IPS-18a (cell line): ENCODE measurements at regions not wholly inside any gene's neighbourhood (a gene's known extent, or its start where the extent isn't known, plus 50 kb on each side); places are given as distances from the start of the nearest gene placed in this dataset.

Experiments used
- H3K27ac ChIP-seq: one replicate; pipeline ENCODE4 v1.5.1; 2013; ENCODE audit warnings: low read length
- H3K27me3 ChIP-seq: one replicate; pipeline ENCODE4 v1.6.1; 2013; ENCODE audit warnings: mild to moderate bottlenecking, low read length; ENCODE audit not compliant: control insufficient read depth, insufficient read depth
- H3K36me3 ChIP-seq: one replicate; pipeline ENCODE4 v1.6.1; 2013; ENCODE audit warnings: low read depth, low read length; ENCODE audit not compliant: control insufficient read depth
- H3K4me1 ChIP-seq: one replicate; pipeline ENCODE4 v1.6.1; 2013; ENCODE audit warnings: low read depth, low read length; ENCODE audit not compliant: control insufficient read depth
- H3K4me3 ChIP-seq: one replicate; pipeline ENCODE4 v1.5.1; 2013; ENCODE audit warnings: low read length
- H3K9ac ChIP-seq: one replicate; pipeline ENCODE4 v1.6.1; 2013; ENCODE audit warnings: mild to moderate bottlenecking, low read length, moderate library complexity
- H3K9me3 ChIP-seq: one replicate; pipeline ENCODE4 v1.6.1; 2013; ENCODE audit warnings: low read depth, low read length; ENCODE audit not compliant: control insufficient read depth

DNA sequence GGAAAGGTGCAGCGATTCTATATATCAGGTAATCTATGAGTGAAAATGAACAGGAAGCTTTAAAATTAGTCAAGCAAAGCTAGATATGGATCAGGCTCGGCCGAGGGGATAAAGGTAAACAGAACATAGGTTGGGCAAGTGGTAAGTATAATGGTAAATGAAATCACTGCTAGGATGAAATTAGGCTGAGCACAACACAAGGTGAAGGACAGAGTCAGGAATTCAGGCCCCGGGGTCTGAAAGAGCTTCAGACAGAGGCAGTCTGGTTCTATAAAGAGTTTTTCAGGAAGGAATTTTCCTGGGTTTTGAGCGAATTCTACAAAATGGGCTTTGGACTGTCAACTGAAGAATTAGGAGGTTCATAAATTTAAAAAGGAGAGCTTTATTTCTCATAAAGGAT is 513.2 kb upstream of the CDH2 start:
- Histone ChIP-seq H3K9ac (no peak overlapping the region), H3K27ac (no peak overlapping the region), H3K27me3 (no peaks in the 10 kb centered on the region), H3K9me3 (no peaks in the 10 kb centered on the region), H3K4me3 (no peak overlapping the region), H3K36me3 (no peaks in the 10 kb centered on the region), H3K4me1 (peaks cover 20% of the 10 kb centered on the region)

DNA sequence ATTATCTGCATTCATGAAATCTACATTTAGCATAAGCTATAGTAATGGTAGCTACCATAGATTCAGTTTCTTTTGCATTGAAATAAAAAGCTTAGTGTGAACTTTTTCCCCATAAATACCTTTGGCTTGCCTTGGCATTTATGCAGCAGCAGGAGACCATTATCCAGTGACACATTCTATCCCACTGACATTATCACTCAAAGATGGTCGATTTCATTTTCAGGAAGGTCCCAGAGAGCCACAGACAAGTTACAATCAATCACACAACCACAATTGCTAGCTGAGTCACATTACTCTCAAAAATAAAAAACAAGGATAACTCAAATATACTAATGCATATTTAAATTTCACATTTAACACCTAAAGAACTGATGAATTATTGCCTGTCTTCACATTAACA is 512.7 kb upstream of the CDH2 start:
- Histone ChIP-seq H3K4me3 (no peak overlapping the region), H3K36me3 (no peaks in the 10 kb centered on the region), H3K27ac (no peak overlapping the region), H3K9ac (no peak overlapping the region), H3K9me3 (no peaks in the 10 kb centered on the region), H3K27me3 (no peaks in the 10 kb centered on the region), H3K4me1 (peaks cover 20% of the 10 kb centered on the region)

DNA sequence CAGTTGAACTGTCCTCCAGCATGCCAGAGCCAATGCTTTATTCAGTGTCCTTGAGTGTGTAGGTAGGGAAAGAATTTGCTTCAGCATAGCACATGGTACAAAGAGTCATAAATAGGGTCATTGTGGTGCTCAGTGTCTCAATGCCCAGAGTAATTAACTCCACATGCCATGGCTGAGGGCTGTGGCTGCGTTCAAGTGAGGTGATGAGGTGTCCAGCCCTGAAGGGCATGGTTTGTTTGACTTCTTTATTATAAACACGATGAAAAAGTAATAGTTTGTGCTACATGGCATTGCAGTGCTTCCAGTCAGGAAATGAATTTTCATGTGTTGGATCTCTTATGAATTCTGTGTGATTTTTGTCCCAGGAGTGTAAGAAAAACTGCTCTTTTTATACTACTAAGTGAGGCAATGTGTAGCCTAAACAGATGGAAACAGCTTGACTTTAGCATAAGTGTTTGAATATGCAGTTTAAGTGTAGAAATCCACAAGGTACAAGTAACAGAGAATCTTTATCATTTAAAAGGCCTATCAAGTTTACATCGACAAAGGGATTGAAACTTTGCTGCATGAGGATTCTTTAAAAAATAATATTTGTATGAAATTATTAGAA is 507.9 kb upstream of the CDH2 start:
- Histone ChIP-seq H3K4me3 (no peak overlapping the region), H3K27ac (no peak overlapping the region), H3K9ac (no peak overlapping the region), H3K36me3 (no peaks in the 10 kb centered on the region), H3K27me3 (no peaks in the 10 kb centered on the region), H3K4me1 (peaks cover 7% of the 10 kb centered on the region), H3K9me3 (no peaks in the 10 kb centered on the region)

DNA sequence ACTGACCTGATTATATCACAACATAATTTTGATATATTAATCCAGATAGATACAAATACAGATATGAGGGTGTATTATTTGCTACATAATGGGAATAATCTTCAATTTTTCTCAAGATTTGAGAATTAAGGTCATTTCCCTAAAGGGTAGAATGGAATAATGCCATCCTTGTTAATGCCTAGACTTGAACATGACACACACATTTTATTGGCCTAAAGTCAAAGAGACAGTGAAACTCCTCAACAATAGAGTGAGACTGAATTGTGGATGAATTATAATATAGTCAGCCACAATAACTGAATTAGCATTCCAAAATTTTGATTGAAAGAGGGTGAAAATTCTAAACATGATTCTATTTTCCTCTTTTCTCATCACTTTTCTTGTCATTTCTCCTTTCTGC is 506.0 kb upstream of the CDH2 start:
- Histone ChIP-seq H3K9me3 (no peaks in the 10 kb centered on the region), H3K4me1 (no peaks in the 10 kb centered on the region), H3K36me3 (no peaks in the 10 kb centered on the region), H3K4me3 (no peak overlapping the region), H3K27ac (no peak overlapping the region), H3K27me3 (no peaks in the 10 kb centered on the region), H3K9ac (no peak overlapping the region)

DNA sequence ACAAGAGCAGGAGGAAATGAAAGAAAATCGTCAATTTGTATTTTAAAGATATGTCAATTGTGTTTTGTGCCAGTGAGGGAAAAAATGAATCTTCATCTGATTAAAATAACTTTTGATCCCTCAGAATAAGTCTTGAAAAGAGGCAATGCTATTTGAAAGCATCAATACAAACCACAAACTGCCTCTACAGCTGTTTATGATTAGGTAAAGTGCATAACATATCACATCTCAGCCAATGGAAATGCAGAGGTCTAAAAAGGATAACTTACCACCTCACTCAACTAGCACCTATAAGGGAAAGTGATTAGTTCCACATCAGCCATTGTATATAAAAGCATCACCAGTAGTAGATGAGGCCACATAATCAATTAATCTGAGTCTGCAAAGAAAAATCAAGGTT is 492.2 kb upstream of the CDH2 start:
- no peak overlapping the region for H3K9ac ChIP-seq
- no peak overlapping the region for H3K27ac ChIP-seq
- H3K4me3 ChIP-seq, result no peak overlapping the region
- no peaks in the 10 kb centered on the region for H3K27me3 ChIP-seq
- H3K9me3 ChIP-seq, result no peaks in the 10 kb centered on the region
- H3K4me1 ChIP-seq, result no peaks in the 10 kb centered on the region
- no peaks in the 10 kb centered on the region for H3K36me3 ChIP-seq

DNA sequence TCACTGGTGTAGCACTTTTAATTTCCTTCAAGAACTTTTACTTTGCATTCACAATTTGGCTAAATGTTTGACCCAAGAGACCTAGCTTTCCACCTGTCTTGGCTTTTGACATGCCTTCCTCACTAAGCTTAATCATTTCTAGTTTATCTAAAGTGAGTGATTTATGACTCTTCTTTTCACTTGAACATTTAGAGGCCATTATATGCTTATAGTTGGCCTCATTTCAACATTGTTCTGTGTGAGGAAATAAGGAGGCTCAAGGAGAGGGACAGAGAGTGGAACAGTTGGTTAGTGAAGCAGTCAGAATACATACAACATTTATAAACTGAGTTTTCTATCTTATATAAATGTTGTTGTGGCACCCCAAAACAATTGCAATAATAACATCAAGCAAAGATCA is 489.3 kb upstream of the CDH2 start:
- H3K36me3 ChIP-seq, result no peaks in the 10 kb centered on the region
- H3K4me1 ChIP-seq, result no peaks in the 10 kb centered on the region
- H3K27me3 ChIP-seq, result no peaks in the 10 kb centered on the region
- no peak overlapping the region for H3K9ac ChIP-seq
- no peak overlapping the region for H3K27ac ChIP-seq
- no peak overlapping the region for H3K4me3 ChIP-seq
- no peaks in the 10 kb centered on the region for H3K9me3 ChIP-seq

DNA sequence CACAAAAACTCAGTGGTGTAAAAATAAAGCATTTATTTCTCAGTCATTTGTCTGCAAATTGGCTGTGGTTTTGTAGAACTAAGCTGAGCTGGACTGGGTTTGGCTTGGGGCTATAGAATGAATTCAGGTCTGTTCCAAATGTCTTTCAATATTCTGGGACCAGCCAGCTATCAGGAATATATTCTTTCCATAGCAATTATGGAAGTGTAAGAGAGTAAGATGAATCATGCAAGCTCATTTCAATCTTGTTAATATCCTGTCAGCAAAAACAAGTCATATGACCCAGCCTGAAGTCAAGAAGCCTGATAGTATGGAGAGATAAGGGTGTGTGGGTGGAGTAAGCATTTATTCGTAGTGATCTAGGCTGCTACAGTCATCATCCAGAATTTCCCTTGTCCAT is 481.0 kb upstream of the CDH2 start:
- Histone ChIP-seq H3K36me3 (no peaks in the 10 kb centered on the region), H3K9ac (no peak overlapping the region), H3K27ac (no peak overlapping the region), H3K4me3 (no peak overlapping the region), H3K27me3 (no peaks in the 10 kb centered on the region), H3K9me3 (no peaks in the 10 kb centered on the region), H3K4me1 (no peaks in the 10 kb centered on the region)

DNA sequence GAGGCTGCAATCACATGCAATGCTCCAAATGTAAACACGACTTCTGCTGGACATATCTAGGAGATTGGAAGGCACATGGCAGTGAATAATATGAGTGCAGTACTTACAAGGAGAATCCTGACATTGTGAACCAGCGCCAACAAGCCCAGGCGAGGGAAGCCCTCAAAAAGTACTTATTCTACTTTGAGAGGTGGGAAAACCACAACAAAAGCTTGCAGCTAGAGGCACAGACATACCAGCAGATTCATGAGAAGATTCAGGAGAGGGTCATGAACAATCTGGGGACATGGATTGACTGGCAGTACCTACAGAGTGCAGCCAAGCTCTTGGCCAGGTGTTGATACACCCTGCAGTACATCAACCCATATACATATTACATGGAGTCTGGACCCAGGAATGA is 475.7 kb upstream of the CDH2 start:
- no peak overlapping the region for H3K9ac ChIP-seq
- no peaks in the 10 kb centered on the region for H3K9me3 ChIP-seq
- no peak overlapping the region for H3K27ac ChIP-seq
- no peaks in the 10 kb centered on the region for H3K36me3 ChIP-seq
- no peaks in the 10 kb centered on the region for H3K27me3 ChIP-seq
- H3K4me1 ChIP-seq, result no peaks in the 10 kb centered on the region
- H3K4me3 ChIP-seq, result no peak overlapping the region

DNA sequence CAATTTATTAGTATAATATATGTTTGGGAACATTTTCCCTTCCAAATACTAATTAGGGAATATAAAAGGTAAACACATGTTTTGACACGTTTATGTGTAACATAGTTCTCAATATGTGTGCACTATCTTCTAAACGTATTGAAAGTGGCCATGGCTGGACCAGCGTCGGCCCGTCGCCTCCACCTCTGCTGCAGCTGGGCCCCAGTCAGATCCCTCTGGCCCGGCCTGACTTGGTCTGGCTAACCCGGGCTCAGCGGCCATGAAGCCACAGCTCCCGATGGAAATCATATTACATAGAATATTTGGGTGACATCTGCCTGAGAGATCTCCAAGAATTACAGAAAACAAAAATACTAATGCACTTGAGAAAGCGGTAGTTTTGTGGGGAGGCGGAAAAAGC is 474.4 kb upstream of the CDH2 start:
- no peak overlapping the region for H3K9ac ChIP-seq
- H3K36me3 ChIP-seq, result no peaks in the 10 kb centered on the region
- H3K4me1 ChIP-seq, result no peaks in the 10 kb centered on the region
- H3K27me3 ChIP-seq, result no peaks in the 10 kb centered on the region
- H3K27ac ChIP-seq, result no peak overlapping the region
- no peak overlapping the region for H3K4me3 ChIP-seq
- H3K9me3 ChIP-seq, result no peaks in the 10 kb centered on the region

DNA sequence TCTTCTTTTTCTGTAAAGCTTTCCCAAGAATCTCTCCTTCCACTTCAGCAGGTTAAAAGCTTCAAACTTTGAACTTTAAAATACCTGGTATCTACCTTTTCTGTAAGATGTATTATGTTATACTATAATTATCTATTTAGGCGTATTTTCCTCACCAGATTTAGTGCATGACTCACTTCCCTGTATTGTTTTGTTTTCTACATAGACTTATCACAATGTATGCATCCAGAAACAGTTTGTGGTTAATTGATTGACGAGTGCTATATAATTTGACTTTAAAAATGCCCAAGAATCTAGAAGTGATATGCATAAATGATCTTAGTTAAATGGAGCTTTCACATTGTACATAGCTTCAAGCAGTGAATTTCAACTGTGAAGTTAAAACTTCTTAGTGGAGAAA is 473.9 kb upstream of the CDH2 start:
- Histone ChIP-seq H3K9ac (no peak overlapping the region), H3K27ac (no peak overlapping the region), H3K9me3 (no peaks in the 10 kb centered on the region), H3K4me3 (no peak overlapping the region), H3K27me3 (no peaks in the 10 kb centered on the region), H3K4me1 (no peaks in the 10 kb centered on the region), H3K36me3 (no peaks in the 10 kb centered on the region)

DNA sequence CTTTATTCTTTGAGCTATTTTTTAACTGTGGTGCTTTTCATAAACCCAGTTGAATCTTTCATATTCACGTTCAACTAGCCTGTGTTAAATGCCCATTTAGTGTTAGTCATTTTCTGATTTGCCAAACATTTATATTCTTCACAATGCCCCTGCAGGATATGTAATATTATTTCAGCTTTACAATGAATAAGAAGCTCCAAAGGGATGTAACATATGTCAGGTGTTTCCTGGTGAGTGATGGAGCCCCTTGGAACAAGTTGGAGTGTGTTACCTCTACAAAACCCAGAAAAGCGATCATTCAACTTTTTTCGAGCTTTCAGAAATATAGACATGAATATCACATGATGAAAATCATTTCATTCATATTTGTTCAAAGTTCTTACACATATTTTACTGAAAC is 471.0 kb upstream of the CDH2 start:
- Histone ChIP-seq H3K36me3 (no peaks in the 10 kb centered on the region), H3K27me3 (no peaks in the 10 kb centered on the region), H3K9ac (no peak overlapping the region), H3K9me3 (no peaks in the 10 kb centered on the region), H3K4me3 (no peak overlapping the region), H3K4me1 (no peaks in the 10 kb centered on the region), H3K27ac (no peak overlapping the region)

DNA sequence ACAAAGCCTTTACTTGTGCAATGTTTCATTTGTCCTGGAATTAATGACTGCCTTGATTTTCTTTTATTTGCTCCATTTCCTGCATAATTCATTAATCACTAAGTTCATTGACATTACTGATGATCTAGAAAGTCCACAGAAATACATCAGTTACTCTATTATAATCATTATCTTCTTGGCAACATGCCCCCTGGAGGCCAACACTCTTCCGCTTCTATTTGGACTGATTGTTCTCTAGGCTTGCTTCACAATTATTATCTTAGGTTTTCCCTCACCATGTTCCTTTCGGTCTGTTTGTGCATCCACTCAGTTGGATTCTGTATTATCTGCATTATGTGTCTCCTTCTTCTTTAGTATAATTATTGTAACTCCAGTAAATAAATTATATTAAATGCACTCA is 461.0 kb upstream of the CDH2 start:
- H3K4me3 ChIP-seq, result no peak overlapping the region
- no peaks in the 10 kb centered on the region for H3K9me3 ChIP-seq
- H3K27me3 ChIP-seq, result no peaks in the 10 kb centered on the region
- H3K4me1 ChIP-seq, result no peaks in the 10 kb centered on the region
- no peaks in the 10 kb centered on the region for H3K36me3 ChIP-seq
- no peak overlapping the region for H3K9ac ChIP-seq
- no peak overlapping the region for H3K27ac ChIP-seq
